Keratinocyte (primary cell): ENCODE measurements at regions not wholly inside any gene's neighbourhood (a gene's known extent, or its start where the extent isn't known, plus 50 kb on each side); places are given as distances from the start of the nearest gene placed in this dataset.

ENCODE experiments used
- DNase-seq: peaks from one replicate; pipeline ENCODE4 v3.0.0-alpha.2; 2011; ENCODE audit warnings: low read depth, missing footprints, low spot score
- FAIRE-seq: peaks from 2 replicates; lab custom pipeline; 2011; peaks lifted over from hg19 to GRCh38; lab: Jason Lieb, UNC
- H2AFZ ChIP-seq: 2 replicates; pipeline ENCODE4 v1.6.0; 2012; ENCODE audit warnings: low read length, control low read depth, inconsistent platforms; ENCODE audit not compliant: control insufficient read depth
- H3K27ac ChIP-seq: 2 replicates; pipeline ENCODE4 v1.5.1; 2011; ENCODE audit warnings: low read length; ENCODE audit not compliant: control insufficient read depth, insufficient read depth
- H3K27me3 ChIP-seq: 3 replicates; pipeline ENCODE4 v1.6.0; 2011; ENCODE audit warnings: low read length; ENCODE audit not compliant: control insufficient read depth, insufficient read depth; ENCODE audit errors: extremely low read depth
- H3K36me3 ChIP-seq, 2 experiments: 2 replicates in 1 of 2; 3 replicates in 1 of 2; pipeline ENCODE4 v1.5.1; 2011; ENCODE audit warnings: low read length in 2 of 2, mild to moderate bottlenecking in 1 of 2; ENCODE audit not compliant: control insufficient read depth in 2 of 2, insufficient read depth in 2 of 2; ENCODE audit errors: extremely low read depth in 1 of 2
- H3K4me1 ChIP-seq: 3 replicates; pipeline ENCODE4 v1.5.1; 2011; ENCODE audit warnings: low read length; ENCODE audit not compliant: control insufficient read depth, insufficient read depth; ENCODE audit errors: extremely low read depth
- H3K4me2 ChIP-seq: 3 replicates; pipeline ENCODE4 v1.6.0; 2011; ENCODE audit warnings: low read depth, low read length; ENCODE audit not compliant: control insufficient read depth, insufficient read depth; ENCODE audit errors: extremely low read depth
- H3K4me3 ChIP-seq, 3 experiments: fragments of 200-600 bp in 1 of 3; sonication (generic) in 1 of 3; 2 replicates in 2 of 3; 3 replicates in 1 of 3; pipeline ENCODE4 v1.5.1; 2011 to 2016; ENCODE audit warnings: low read length in 3 of 3, mild to moderate bottlenecking in 3 of 3, control low read depth in 2 of 3, inconsistent platforms in 1 of 3, low read depth in 1 of 3, mixed read lengths in 1 of 3, mixed run types in 1 of 3, moderate library complexity in 1 of 3; ENCODE audit not compliant: control insufficient read depth in 2 of 3, insufficient read depth in 2 of 3; ENCODE audit errors: extremely low read depth in 1 of 3
- H3K79me2 ChIP-seq: 2 replicates; pipeline ENCODE4 v1.6.0; 2012; ENCODE audit warnings: low read length; ENCODE audit not compliant: control insufficient read depth, insufficient read depth
- H3K9ac ChIP-seq: 3 replicates; pipeline ENCODE4 v1.6.0; 2011; ENCODE audit warnings: low read length; ENCODE audit not compliant: control insufficient read depth, insufficient read depth; ENCODE audit errors: extremely low read depth
- H3K9me1 ChIP-seq: 3 replicates; pipeline ENCODE4 v1.6.0; 2011; ENCODE audit warnings: low read length; ENCODE audit not compliant: control insufficient read depth, insufficient read depth; ENCODE audit errors: extremely low read depth
- H3K9me3 ChIP-seq: 2 replicates; pipeline ENCODE4 v1.5.1; 2012; ENCODE audit warnings: low read depth, low read length; ENCODE audit not compliant: control insufficient read depth
- H4K20me1 ChIP-seq: 3 replicates; pipeline ENCODE4 v1.6.0; 2011; ENCODE audit warnings: low read length; ENCODE audit not compliant: control insufficient read depth, insufficient read depth; ENCODE audit errors: extremely low read depth
- EZH2 ChIP-seq: IDR thresholded peaks from one replicate; pipeline ENCODE4 v1.6.1; 2012; ENCODE audit warnings: inconsistent platforms, mild to moderate bottlenecking, low read length, moderate library complexity
- dilution Hi-C: fragments of 300-500 bp; cut with MboI; formaldehyde crosslinking; loops from one replicate; pipeline ENCODE4 v1.7.0; 2020; ENCODE audit warnings: low sequenced_read_pairs; ENCODE audit not compliant: extremely low pct_ligation_motif_present
- TF ChIP-seq, protein P1 (sequence below), 3 experiments: IDR thresholded peaks in 1 of 3; conservative IDR thresholded peaks in 1 of 3; optimal IDR thresholded peaks in 1 of 3; 2 replicates in 2 of 3; 3 replicates in 1 of 3; pipeline versions ENCODE3 to v1.5.1; 2011; ENCODE audit warnings: low read length in 3 of 3, mild to moderate bottlenecking in 3 of 3, moderate library complexity in 2 of 3, control low read depth in 1 of 3, inconsistent platforms in 1 of 3; ENCODE audit not compliant: insufficient read depth in 2 of 3; ENCODE audit errors: extremely low read depth in 1 of 3

DNA sequence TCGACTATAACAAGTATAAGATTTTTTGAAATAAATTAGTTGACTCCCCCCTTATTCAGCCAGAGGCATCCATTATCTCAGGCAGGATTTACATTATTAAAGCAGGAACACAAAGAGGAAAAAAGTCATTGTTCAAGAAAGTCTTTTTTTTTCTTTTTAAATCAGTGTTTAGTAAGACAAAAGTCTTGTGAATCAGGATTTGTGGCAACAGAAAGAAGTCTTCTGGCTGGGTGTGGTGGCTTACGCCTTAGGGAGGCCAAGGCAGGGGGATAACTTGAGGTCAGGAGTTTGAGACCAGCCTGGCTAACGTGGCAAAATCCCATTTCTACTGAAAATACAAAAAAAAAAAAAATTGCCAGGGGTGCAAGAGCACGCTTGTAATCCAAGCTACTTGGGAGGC, 505.5 kb downstream of the LMO4 start:
- Histone ChIP-seq H3K27me3 (no peaks in the 10 kb centered on the region), H2AFZ (no peak overlapping the region), H3K36me3 (no peaks in the 10 kb centered on the region), H3K79me2 (no peaks in the 10 kb centered on the region), H3K9me3 (no peaks in the 10 kb centered on the region), H3K9ac (no peak overlapping the region), H3K4me2 (no peak overlapping the region), H3K27ac (no peak overlapping the region), H3K4me1 (peaks cover 10% of the 10 kb centered on the region), H3K9me1 (no peaks in the 10 kb centered on the region), H4K20me1 (no peaks in the 10 kb centered on the region), H3K4me3 (no peak overlapping the region)
- FAIRE-seq: no peak
- DNase-seq: no peak
- dilution Hi-C loops: no loop called here
- TF ChIP-seq, protein P1, sequence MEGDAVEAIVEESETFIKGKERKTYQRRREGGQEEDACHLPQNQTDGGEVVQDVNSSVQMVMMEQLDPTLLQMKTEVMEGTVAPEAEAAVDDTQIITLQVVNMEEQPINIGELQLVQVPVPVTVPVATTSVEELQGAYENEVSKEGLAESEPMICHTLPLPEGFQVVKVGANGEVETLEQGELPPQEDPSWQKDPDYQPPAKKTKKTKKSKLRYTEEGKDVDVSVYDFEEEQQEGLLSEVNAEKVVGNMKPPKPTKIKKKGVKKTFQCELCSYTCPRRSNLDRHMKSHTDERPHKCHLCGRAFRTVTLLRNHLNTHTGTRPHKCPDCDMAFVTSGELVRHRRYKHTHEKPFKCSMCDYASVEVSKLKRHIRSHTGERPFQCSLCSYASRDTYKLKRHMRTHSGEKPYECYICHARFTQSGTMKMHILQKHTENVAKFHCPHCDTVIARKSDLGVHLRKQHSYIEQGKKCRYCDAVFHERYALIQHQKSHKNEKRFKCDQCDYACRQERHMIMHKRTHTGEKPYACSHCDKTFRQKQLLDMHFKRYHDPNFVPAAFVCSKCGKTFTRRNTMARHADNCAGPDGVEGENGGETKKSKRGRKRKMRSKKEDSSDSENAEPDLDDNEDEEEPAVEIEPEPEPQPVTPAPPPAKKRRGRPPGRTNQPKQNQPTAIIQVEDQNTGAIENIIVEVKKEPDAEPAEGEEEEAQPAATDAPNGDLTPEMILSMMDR (optimal IDR thresholded peaks at IDR 0.05 in 1 of 3, IDR thresholded peaks at IDR 0.05 in 1 of 3, conservative IDR thresholded peaks at IDR 0.05 in 1 of 3; ENCODE audit: extremely low read depth in 1 of 3, insufficient read depth in 2 of 3, low read length in 3 of 3): no peak
- no peak for TF ChIP-seq EZH2

DNA sequence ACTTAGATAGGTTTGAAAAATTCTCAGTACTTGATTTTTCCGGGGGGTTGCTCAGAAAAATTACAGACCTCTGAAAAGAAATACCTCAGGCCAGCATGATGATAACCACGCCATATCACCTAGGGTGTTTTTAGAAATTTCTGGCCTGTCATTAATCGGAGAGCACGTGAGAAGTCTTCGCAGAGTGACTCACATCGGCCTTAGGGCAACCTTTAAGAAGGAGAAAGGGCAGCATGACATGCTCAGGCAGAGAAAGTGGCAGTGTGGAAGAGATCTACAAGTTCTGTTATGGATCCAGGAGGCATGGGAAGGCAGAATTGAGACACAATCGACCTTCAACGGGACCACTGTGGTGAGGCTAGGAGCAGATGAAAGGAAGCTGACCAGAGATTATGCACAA, 506.3 kb downstream of the LMO4 start:
- Histone ChIP-seq H3K9me1 (no peaks in the 10 kb centered on the region), H3K9ac (no peak overlapping the region), H3K27me3 (no peaks in the 10 kb centered on the region), H3K9me3 (no peaks in the 10 kb centered on the region), H3K27ac (no peak overlapping the region), H3K36me3 (no peaks in the 10 kb centered on the region), H3K4me1 (peaks cover 10% of the 10 kb centered on the region), H3K4me2 (peak overlapping the region; percentile 55), H4K20me1 (no peaks in the 10 kb centered on the region), H3K79me2 (no peaks in the 10 kb centered on the region), H2AFZ (peak overlapping the region; percentile 24), H3K4me3 (no peak overlapping the region)
- DNase-seq: peak; percentile 19
- FAIRE-seq: peak; percentile 93
- no peak for TF ChIP-seq EZH2
- TF ChIP-seq, protein P1 (optimal IDR thresholded peaks at IDR 0.05 in 1 of 3, IDR thresholded peaks at IDR 0.05 in 1 of 3, conservative IDR thresholded peaks at IDR 0.05 in 1 of 3; ENCODE audit: extremely low read depth in 1 of 3, insufficient read depth in 2 of 3, low read length in 3 of 3): no peak
- dilution Hi-C loops: no loop called here
